ENCODE measurements at regions not wholly inside any gene's neighbourhood (a gene's known extent, or its start where the extent isn't known, plus 50 kb on each side); places are given as distances from the start of the nearest gene placed in this dataset.
"Not testable (repeated sequence)": the region's sequence is repeated elsewhere in the genome, so short reads cannot be mapped to it uniquely, and the experiment has no call there.

DNA sequence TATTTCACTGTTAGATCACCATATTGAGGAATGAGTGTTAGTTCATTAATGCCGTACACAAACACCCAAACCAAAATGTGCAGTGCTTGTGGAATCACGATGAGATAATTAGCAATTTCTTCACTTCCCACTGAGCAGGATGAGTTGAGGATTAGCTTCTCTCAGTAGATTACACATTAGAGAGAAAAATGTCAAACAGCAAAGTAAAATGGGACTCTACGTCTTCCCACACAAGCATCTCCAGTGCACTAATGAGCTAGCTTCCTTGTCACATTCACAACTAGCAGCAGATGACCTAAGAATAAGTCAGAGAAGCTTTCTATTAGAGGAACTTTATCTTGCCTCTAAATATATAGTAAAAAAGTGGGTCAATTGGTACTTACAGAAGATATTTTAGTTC is 926.9 kb downstream of the TSN start:
- no peak for DNase-seq

DNA sequence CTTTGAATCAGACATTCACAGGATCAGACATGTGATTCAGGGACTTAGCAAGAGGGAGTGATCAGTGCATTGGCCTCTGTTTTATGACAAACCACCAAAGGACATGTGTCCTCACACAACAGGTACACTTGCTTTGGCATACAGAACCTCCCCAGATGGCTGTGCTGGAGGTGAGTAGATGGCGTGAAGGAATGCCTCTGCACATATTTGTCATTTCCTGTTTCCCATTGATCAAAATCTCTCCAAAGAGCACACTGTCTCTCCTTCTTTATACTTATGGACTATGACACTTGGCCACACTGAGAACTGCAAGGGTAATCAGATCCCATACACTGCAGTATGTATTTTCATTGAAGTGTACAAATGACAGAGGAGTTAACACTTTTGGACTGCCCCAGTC is 927.6 kb downstream of the TSN start:
- DNase-seq: no peak

DNA sequence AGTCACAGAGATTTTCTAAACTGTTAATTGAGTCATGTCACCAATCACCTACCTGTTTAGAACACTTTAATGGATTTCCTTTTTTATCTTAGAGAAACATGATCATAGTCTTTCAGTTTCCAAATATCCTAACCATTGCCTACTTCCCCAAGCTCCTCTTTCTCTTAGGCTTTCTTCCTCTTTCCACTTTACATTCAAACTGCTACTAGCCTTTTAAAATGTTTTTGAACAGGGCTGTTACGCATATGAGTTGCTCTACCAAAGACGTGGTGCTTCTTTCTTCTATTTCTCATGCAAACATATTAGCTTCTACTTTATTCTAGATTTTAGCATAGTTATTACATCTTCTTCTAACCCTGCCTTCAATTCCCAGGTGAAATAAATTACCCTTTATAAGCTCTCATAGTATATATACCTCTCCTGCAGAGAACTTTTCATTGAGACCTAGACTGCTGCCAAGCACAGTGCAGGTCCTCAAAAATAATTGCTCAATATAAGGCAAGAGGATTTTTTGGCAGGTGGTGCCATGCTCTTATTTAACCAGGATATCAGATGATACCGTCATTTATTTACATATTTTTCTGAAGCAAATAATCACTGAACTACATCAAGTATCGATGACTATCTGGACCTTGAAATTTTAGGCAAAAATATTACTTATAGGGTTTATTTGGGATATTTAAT is 937.1 kb downstream of the TSN start:
- no peak for DNase-seq

DNA sequence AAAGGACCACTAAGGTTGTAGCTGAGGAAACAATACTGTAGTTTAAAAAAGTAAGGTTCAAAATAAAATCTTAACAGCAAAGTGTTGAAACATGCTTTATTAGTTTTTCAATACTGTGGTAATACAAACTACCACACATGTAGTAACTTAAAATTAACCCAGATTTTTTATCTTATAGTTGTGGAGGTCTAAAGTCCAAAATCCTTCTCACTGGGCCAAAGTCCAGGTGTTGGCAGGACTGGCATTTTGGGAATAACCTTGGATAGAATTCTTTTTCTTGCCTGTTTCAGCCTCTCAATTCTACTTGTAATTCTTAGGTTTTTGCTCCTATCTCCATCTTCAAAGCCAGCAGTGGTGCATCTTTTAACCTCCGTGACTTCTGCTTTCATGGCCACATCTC is 942.0 kb downstream of the TSN start:
- DNase-seq: no peak

GRCh38 chr2:122703676-122704075 is 948.2 kb downstream of the TSN start:
- DNase-seq: no peak

DNA sequence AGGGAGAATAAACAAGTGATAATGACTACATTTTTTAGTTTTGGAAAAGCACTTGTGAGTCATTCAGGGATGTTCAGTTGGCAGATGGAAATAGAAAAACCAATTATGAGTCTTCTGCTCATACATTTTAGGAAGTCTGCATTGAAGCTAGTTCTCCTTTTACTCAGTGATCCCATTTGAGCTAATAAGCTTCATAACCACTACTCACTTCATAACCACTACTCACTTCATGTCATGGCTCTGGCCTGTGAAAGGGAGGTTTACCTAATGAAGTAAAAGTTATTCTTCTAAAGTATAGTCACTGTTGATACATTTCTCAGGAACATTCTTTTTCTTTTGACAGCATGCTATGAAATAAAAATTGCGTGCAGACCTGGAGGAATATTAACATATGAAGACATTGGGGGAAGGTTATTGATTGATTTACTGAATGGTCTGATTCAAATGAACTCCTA is 948.7 kb downstream of the TSN start:
- no peak for DNase-seq

DNA sequence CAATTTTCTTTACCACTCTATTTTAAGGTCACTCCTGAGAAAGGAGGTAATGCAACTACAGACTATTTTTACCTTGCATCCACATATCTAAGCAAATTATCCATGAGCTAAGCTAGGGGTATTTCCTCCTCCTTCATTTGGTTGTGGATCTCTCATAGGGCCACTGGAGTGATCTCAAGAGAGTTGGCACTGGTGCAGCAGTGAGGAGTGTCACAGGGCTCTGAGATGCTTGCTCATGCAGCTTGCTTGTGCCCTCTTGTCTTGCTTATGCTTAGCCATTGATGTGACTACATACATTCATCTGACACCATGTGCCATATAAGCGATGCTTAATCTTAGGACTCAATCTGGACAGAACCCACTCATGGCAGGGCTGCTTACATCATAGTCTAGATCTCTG is 950.3 kb downstream of the TSN start:
- DNase-seq: no peak

- DNase-seq: no peak
These were observed 951.3 kb downstream of the TSN start for GRCh38 chr2:122706757-122707223.

DNA sequence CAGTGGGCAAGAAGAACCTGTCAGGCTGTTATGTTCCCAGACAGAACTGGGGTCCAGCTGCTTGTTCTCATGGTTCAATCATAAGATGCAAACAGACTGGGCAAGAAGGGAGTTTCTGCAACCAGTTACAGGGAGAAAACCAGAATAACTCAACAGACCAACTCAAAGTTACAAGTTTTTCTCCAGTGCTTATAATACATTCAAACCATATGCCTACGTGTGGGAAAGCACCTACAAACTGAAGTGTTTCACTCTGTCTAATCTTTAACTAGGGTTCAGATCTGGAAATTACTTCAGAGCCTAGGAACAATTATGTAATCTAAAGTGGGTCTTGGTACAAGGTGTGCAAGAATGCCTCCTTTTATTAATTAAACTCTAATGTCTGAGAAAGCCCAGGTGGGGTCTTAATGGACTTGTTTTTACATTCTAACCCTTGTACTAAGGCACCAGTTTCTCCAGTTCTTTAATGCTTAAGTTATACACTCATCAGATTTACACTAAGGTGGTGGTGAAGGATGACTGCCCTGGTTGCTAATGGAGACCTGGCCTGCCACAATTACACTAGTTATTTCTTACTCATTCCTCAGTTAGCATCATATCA is 951.9 kb downstream of the TSN start:
- DNase-seq: no peak

DNA sequence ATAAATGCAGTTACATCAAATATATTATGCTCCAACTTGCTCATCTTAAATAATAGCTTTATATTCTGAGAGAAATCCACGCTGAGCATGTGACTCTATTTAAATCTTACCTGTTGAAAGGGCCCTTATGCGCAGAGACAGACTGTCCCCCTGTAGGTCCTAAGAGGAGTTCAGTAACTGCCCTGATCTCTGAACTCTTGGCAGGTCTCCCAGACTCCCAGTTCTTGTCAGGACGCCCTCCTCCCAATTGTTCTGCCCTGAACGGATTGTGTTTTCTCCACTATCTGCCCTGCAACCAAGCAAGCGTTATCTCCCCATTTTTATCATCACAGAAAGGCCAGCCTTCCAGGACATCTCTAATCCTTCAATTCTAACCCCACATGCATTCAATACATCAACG is 954.6 kb downstream of the TSN start:
- DNase-seq: no peak

- no peak for DNase-seq
These were observed 958.3 kb downstream of the TSN start for GRCh38 chr2:122713800-122714199.

DNA sequence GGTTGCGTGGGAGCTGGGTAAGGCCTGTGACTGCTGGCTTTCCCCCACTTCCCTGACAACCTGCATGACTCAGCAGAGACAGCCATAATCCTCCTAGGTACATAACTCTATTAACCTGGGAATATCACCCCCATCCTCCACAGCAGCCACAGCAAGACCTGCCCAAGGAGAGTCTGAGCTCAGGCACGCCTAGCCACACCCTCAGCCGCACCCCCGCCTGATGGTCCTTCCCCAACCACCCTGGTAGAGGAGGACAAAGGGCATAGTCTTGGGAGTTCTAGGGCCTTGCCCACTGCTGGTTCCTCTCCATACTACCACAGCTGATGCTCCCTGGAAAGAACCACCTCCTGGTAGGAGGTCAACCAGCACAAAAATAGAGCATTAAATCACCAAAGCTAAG is 965.4 kb downstream of the TSN start:
- DNase-seq: not testable (repeated sequence)

DNA sequence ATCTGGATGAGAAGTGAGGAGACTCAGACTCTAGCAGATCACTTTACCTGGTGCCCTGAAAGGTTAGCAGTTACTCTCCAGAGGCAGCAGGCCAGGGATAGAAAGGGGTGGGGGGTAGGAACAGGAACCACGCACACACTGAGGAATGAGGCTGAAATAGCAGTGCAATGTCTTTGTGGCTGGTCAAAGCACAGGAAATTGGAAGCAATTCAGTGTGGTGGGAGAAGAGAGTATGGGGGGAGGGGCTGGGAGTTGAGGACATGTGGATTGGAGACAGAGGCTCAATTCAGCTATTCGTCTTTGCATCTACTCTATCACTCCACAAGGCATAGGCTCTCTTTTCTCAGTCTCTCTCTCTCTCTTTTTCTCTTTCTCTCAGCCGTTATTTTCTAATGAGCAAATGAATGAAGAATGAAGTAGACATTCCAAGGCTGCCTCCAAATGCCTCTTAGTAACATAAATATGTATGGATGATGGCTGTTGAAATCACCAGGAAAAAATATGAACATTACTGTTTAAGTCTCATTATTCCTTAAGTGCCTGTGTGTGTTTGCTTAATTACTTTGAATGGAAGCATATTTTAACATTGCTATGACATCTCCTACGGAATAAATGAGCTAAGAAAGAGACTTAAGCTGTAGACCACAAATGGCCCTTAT is 979.4 kb downstream of the TSN start:
- DNase-seq: no peak

- DNase-seq: no peak
These were observed 980.8 kb downstream of the TSN start for GRCh38 chr2:122736279-122736678.

DNA sequence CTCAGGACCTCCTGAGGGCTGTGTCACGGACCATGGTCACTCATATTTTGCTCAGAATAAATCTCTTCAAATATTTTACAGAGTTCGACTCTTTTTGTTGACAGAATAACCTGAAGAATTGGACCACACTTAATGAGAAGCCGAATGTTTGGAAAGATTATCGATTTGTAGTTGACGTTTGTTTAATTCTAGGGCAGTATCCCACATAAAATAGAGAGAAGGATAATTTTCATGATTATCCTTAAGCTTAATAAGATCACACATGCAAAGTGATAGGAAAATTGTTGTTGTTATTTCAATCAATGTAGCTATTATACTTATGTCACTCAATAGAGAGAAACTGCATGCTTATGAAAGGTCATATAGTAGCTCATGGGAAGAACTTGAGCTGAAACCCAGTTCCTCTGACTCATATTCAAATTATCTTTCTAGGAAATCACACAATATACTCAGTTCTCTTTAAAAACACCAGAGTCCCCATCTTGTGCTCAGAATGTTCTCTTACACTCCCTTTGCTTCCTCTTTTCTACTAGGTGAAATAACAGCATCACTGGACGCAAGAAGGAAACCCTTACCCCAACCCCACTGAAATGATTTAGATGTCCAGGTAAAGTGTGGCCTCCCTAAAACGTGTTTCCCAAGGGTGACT is 982.1 kb downstream of the TSN start:
- no peak for DNase-seq

DNA sequence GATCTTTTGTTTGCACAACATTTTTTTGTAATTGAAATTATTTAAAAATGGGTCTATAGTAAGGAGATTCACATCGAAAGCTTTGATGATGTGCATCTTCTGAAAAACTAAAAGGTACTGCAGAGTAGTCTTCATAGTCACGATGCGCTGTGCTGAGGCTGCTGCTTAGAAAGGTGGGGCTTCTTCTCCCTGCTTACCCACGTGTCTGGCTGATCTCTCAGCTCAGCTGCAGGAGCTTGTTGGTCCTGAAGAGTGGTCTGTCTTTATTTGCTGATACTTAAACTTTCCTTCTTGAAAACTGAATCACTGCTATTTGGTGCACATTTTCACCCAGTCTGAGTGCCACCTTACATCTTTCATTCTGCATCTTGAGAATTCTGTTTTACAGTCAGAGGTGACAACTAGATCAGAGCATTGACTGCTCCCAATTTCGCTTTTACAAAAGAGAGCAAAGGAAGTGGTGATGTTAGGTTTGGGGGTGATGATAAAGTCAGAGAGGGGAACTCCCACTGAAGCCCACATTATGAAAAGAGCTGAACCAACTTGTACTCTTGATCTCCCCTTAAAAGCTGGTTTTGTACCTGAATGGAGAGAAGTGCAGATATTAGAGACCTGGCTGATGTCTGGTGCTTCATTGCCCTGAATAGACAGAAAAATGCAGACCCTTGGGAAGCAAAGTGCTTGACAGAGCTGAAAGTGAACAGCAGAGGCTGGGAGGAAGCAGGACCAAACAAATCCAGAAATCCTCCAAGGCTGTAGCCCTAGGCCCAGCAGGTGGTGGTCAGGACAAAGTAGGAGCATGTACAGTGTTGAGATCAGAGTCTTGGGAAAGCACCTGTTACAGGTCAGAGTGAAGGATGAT is 984.5 kb downstream of the TSN start:
- DNase-seq: no peak

DNA sequence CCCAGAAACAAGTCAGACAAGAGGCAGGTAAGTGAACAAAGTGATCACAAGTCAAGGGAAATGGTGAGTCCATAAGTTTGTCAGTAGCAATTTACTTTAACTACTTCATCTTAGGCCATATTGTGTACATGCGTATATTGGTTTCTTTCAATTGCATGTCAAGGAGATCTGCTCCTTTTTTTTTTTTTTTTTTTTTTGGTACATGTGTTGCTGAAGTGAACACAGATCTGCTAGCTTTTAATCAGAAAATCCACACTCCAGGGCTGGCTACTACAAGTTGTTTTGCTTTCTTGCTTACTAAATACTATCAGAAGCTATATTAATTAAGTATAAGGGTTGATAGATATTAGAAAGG is 985.1 kb downstream of the TSN start:
- no peak for DNase-seq

- DNase-seq: no peak
These were observed 986.0 kb downstream of the TSN start for GRCh38 chr2:122741403-122741802.

DNA sequence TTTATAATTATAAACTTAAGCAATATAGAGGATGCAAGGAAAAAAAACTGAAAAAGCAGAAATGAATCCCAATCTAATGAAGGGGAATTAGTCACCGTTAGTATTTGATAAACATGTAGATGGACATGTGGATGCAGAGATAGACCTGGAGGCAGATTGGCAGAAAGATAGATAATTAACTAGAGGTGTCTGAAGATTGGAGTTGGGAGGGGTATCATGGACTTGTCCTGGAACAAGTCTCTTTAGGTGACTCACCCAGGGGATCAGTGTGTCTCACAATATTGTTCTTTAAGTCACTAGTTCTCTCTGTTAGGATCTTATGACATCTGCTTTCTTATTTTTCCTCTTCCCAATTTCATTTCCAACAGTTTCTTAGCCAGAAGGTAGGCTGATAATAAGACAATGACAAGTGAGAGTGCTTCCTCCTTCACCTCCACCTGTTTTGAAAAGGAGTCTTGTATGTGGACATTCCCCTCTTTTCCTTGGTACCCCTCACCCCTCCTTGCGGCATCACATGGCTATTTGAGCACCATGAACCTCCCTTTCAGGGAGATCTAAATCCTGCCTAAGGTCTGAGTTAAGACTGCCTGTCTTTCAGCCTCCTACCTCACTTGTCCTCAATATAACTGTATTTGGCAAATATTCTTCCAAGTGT is 987.7 kb downstream of the TSN start:
- DNase-seq: no peak

GRCh38 chr2:122745603-122746002 is 990.2 kb downstream of the TSN start:
- no peak for DNase-seq

- DNase-seq: no peak
These were observed 992.2 kb downstream of the TSN start for GRCh38 chr2:122747670-122748069.

- DNase-seq: no peak
These were observed 993.1 kb downstream of the TSN start for GRCh38 chr2:122748552-122749011.

Data from GDM1 (cell line).